HG02759 (cell line): ENCODE measurements at regions not wholly inside any gene's neighbourhood (a gene's known extent, or its start where the extent isn't known, plus 50 kb on each side); places are given as distances from the start of the nearest gene placed in this dataset.
"Not testable (repeated sequence)": the region's sequence is repeated elsewhere in the genome, so short reads cannot be mapped to it uniquely, and the experiment has no call there.

Experiments used
- ATAC-seq: cut with Tn5 transposase; IDR thresholded peaks from one replicate; pipeline ENCODE4 v1.9.1; 2021; ENCODE audit warnings: mild to moderate bottlenecking, moderate library complexity; ENCODE audit not compliant: unreplicated experiment

GRCh38 chr5:36462295-36463021 is 143.9 kb upstream of the SLC1A3 start:
- no peak for ATAC-seq

GRCh38 chr5:36475942-36476341 is 130.5 kb upstream of the SLC1A3 start:
- not testable (repeated sequence) for ATAC-seq

DNA sequence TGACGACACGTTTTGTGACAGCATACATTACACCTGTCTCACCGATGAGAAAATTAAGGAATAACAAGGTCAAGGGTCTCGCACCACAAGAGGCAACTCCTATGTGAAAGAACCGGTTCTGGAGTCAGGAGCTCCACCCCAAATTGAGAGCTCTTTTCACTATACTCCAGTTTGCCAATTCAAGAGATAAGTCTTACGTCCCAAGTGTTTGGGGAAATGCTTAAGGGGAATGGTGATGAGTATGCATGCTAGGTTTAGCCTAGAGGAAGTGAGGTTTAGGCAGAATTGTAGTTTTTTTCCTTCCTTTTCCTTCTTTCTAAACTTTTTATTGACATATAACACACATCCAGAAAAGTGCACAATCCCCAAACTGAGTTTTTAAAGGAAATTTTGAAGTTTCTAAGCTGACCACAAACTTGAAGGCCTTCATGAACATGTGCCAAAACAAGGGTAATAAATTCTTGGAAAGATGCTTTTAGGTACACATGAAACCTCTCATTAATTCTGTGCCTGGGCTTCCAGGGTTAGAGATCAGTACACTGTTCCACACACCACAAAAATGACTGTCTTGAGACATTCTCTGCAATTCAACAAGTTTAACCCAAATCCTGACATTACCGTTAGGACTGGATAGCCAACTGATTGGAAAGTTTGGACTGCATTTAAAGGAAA is 127.6 kb upstream of the SLC1A3 start:
- ATAC-seq: no peak

DNA sequence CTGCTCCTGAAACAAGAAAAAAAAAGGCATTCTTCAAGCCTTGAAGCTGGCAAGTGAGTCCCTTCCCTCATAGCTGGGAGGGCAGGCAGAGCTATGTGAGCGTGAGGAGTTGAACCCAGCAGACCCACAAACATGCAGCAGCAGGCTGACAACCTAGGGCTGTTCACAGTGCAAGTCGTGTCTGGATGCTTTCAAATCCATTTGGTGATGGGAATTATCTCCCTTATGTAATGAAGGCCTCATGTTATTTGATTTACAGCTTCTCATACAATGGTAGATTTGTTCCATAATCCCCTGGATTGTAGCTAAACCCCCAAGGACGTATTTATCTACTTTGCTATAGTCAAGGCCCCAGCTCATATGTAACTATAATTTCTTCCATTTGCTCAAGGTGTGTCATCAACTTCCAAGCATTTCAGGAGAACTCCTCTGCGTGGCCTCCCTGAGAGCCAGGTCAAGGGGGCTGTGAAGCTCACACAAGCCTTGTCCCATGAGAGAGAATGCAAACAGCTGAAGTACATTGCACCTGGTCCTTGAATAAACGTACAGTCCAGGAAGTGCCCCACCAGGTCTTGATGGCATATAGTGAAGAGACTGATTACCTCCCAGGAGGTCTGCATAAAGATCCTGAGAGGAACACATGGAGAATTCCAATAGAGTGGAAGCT is 124.8 kb upstream of the SLC1A3 start:
- no peak for ATAC-seq

GRCh38 chr5:36482812-36483211 is 123.6 kb upstream of the SLC1A3 start:
- no peak for ATAC-seq

DNA sequence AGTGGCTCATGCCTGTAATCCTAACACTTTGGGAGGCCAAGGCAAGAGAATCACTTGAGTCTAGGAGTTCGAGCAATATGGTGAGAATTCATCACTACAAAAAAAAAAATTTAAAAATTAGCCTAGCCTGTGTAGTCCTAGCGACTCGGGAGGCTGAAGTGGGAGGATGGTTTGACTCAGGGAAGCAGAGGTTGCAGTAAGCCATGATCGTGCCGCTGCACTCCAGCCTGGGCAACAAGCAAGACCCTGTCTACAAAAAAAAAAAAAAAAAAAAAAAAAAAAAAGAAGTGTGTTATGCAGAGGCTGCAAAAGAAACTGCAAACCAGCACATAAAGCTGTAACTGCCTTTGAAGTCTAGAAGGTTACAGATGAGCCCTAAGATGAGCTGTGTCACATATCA is 116.9 kb upstream of the SLC1A3 start:
- no peak for ATAC-seq

DNA sequence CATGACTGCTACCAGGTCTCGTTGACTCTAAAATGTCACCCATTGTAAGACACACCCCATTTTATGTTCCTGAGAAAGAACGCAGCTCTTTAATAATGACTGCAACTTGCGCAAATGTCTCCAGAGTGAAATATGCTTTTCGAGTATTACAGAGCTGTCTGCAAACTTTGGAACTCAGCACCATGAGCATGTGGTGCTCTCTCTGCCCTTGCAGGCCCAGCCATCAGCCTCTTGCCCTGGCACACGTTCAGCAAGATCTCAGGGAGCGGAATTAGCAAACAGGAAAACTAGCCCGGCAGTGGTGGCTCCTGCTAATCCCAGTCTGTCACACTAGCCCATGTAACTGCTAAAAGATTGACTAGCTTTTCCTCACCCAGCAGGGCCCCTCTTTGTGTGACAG is 114.5 kb upstream of the SLC1A3 start:
- ATAC-seq: no peak

- no peak for ATAC-seq
These were observed 113.3 kb upstream of the SLC1A3 start for GRCh38 chr5:36492984-36493654.

GRCh38 chr5:36494028-36494427 is 112.4 kb upstream of the SLC1A3 start:
- ATAC-seq: no peak

- no peak for ATAC-seq
These were observed 111.4 kb upstream of the SLC1A3 start for GRCh38 chr5:36494841-36495601.

DNA sequence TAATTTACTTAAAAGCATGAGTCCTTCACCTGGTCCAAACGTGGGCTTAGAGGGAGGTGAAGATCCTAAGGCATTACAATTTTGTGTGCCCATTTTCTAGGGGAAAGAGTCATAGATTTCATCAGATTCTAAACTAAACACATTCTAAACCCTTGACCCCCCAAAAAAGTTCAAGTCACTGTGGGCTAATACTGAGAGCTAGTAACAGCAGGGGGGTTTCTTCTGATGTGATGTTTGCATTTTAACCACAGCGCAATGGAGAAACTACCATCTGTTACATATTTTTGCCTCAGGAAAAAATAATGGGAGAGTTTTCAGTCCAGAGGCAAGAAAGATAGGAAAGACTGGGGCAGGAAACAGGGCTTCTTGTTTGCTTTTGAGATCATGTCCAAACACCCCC is 110.8 kb upstream of the SLC1A3 start:
- ATAC-seq: no peak

DNA sequence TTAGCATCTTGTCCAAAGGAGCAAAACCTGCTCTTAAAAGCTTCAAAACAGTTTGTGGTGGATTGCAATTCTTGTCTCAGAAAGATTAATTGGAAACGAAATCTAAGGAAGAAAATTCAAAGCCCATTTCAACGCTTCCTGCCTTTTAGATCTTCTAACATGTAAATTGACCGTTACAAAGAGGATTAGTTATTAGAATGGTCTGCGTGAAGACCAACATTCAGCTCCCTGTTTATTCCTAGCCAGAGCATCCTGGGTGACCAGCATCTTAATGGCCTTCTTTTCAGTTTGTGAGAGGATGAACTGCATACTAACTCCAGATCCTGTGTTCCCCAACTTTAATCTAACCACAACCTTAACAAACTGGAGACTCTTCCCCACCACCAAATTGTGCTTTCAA is 109.9 kb upstream of the SLC1A3 start:
- no peak for ATAC-seq

GRCh38 chr5:36502608-36503007 is 103.8 kb upstream of the SLC1A3 start:
- no peak for ATAC-seq

- ATAC-seq: no peak
These were observed 101.4 kb upstream of the SLC1A3 start for GRCh38 chr5:36505021-36505420.

DNA sequence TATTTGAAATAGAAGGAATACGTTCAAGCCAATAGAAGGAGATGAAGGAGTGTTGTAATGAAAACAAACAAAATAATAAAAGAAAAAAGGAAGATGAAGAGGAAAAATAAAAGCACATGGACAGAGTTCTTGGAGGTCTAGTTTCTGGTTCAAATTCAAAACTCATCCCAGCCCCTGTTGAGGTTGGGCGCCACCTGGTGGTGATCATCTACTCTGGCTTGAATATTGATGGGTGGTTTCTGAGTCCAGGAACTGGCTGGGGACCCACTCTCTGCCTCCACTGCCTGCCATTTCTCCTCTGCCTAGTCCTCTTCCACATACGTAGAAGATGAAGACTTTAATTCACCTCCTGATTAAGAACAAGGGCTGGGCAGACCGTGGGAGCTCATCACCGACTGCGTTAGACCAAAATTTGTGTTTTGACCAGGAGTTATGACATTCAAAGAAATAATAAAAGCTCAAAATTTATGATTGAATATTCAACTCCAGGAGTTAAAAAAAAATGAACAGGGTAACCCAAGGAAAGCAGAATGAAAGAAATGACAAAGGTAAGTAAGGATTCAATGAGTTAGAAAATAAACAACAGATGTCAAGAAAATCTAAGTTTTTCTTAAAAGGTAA is 99.0 kb upstream of the SLC1A3 start:
- ATAC-seq: peak; percentile 77

DNA sequence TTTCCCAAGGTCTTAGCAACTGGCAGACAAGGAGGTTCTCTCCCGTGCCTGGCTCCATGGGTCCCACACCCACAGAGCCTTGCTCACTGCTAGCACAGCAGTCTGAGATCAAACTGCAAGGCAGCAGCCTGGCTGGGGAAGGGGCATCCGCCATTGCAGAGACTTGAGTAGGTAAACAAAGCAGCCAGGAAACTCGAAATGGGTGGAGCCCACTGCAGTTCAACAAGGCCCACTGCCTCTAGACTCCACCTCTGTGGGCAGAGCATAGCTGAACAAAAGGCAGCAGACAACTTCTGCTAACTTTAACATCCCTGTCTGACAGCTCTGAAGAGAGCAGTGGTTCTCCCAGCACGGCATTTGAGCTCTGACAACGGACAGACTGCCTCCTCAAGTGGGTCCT is 98.1 kb upstream of the SLC1A3 start:
- ATAC-seq: not testable (repeated sequence)

DNA sequence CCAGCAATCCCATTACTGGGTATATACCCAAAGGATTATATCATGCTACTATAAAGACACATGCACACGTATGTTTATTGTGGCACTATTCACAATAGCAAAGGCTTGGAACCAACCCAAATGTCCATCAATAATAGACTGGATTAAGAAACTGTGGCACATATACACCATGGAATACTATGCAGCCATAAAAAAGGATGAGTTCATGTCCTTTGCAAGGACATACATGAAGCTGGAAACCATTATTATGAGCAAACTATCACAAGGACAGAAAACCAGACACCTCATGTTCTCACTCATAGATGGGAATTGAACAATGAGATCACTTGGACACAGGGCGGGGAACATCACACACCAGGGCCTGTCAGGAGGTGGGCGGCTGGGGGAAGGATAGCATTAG is 92.8 kb upstream of the SLC1A3 start:
- not testable (repeated sequence) for ATAC-seq

DNA sequence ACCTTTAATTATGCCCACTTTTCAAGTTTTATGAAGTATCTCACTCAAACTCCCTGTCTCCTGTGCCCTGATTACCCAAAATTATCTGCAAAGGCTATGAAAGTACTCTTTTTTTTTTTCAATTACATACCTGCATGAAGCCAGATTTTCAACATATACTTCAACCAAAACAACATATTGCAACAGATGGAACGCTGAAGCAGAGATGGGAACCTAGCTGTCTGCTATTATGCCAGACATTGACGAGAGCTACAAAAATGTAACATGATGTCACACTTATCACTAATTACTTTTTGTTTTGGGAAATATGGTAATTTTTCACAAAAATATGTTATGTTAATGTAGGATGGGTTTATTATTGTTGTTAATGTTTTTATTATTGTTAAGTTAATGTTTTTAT is 86.5 kb upstream of the SLC1A3 start:
- ATAC-seq: no peak

DNA sequence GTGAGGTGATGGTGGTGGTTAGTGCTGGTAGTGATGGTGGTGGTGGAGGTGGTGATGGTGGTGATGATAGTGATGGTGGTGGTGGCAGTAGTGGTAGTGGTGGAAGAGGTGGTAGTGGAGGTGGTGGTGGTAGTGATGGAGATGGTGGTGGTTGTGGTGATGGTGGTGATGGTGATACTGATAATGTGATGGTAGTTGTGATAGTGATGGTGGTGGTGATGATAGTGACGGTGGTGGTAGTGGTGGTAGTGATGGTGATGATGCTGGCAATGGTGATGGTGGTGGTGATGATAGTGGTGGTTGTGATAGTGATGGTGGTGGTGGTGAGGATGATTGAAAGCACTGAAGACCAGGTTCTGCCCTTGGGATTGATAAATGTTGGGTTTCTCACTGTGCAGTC is 85.2 kb upstream of the SLC1A3 start:
- ATAC-seq: no peak
